Activated T-cell treated with anti-CD3 and anti-CD28 coated beads, Interleukin-2, amount 50 U/mL, for 4 hours (primary cell): ENCODE measurements at regions not wholly inside any gene's neighbourhood (a gene's known extent, or its start where the extent isn't known, plus 50 kb on each side); places are given as distances from the start of the nearest gene placed in this dataset.

Source experiments
- ATAC-seq, 2 donors: fragments of 200-7000 bp; cut with Tn5 transposase; one replicate each; pipeline ENCODE4 v1.10.0; 2021
- DNase-seq: peaks from one replicate; pipeline ENCODE4 v3.0.0-alpha.2; 2020
- H3K27me3 Mint-ChIP-seq: one replicate; pipeline ENCODE4 v1.8.0; 2021; ENCODE audit warnings: low read depth, mixed read lengths
- H3K36me3 Mint-ChIP-seq: one replicate; pipeline ENCODE4 v1.8.0; 2022; ENCODE audit warnings: mixed read lengths; ENCODE audit not compliant: insufficient read depth
- H3K4me1 Mint-ChIP-seq: one replicate; pipeline ENCODE4 v1.8.0; 2021; ENCODE audit warnings: low read depth, mixed read lengths
- H3K4me3 Mint-ChIP-seq: one replicate; pipeline ENCODE4 v1.8.0; 2021; ENCODE audit warnings: mild to moderate bottlenecking, moderate library complexity, mixed read lengths
- H3K9me3 Mint-ChIP-seq: one replicate; pipeline ENCODE4 v1.8.0; 2021; ENCODE audit warnings: mixed read lengths

GRCh38 chr18:14905350-14905749 is 157.4 kb downstream of the ANKRD30B start:
- DNase-seq (no peak), ATAC-seq (no peak)
- Mint-ChIP-seq H3K4me3 (no peak overlapping the region), H3K36me3 (no peaks in the 10 kb centered on the region), H3K27me3 (no peaks in the 10 kb centered on the region), H3K4me1 (no peaks in the 10 kb centered on the region), H3K9me3 (no peaks in the 10 kb centered on the region)

GRCh38 chr18:14905979-14906378 is 158.0 kb downstream of the ANKRD30B start:
- H3K27me3 Mint-ChIP-seq: no peaks in the 10 kb centered on the region
- DNase-seq: no peak
- no peaks in the 10 kb centered on the region for H3K9me3 Mint-ChIP-seq
- no peaks in the 10 kb centered on the region for H3K36me3 Mint-ChIP-seq
- H3K4me1 Mint-ChIP-seq: no peaks in the 10 kb centered on the region
- no peak overlapping the region for H3K4me3 Mint-ChIP-seq
- no peak for ATAC-seq

- DNase-seq (no peak), ATAC-seq (no peak)
- Mint-ChIP-seq H3K27me3 (no peaks in the 10 kb centered on the region), H3K4me1 (no peaks in the 10 kb centered on the region), H3K36me3 (no peaks in the 10 kb centered on the region), H3K9me3 (no peaks in the 10 kb centered on the region), H3K4me3 (no peak overlapping the region)
These were observed 159.4 kb downstream of the ANKRD30B start for GRCh38 chr18:14907420-14907819.

- no peaks in the 10 kb centered on the region for H3K4me1 Mint-ChIP-seq
- no peaks in the 10 kb centered on the region for H3K27me3 Mint-ChIP-seq
- no peaks in the 10 kb centered on the region for H3K36me3 Mint-ChIP-seq
- DNase-seq (no peak), ATAC-seq (no peak)
- H3K9me3 Mint-ChIP-seq: no peaks in the 10 kb centered on the region
- H3K4me3 Mint-ChIP-seq: no peak overlapping the region
These were observed 160.6 kb downstream of the ANKRD30B start for GRCh38 chr18:14908541-14908940.

GRCh38 chr18:14912967-14913366 is 165.0 kb downstream of the ANKRD30B start:
- H3K4me3 Mint-ChIP-seq: no peak overlapping the region
- no peaks in the 10 kb centered on the region for H3K9me3 Mint-ChIP-seq
- no peaks in the 10 kb centered on the region for H3K36me3 Mint-ChIP-seq
- DNase-seq: no peak
- no peaks in the 10 kb centered on the region for H3K27me3 Mint-ChIP-seq
- H3K4me1 Mint-ChIP-seq: no peaks in the 10 kb centered on the region
- no peak for ATAC-seq

GRCh38 chr18:14914121-14914520 is 166.1 kb downstream of the ANKRD30B start:
- no peaks in the 10 kb centered on the region for H3K4me1 Mint-ChIP-seq
- H3K27me3 Mint-ChIP-seq: no peaks in the 10 kb centered on the region
- ATAC-seq (no peak), DNase-seq (no peak)
- no peak overlapping the region for H3K4me3 Mint-ChIP-seq
- no peaks in the 10 kb centered on the region for H3K36me3 Mint-ChIP-seq
- no peaks in the 10 kb centered on the region for H3K9me3 Mint-ChIP-seq

- H3K4me3 Mint-ChIP-seq: no peak overlapping the region
- H3K36me3 Mint-ChIP-seq: no peaks in the 10 kb centered on the region
- no peak for ATAC-seq
- no peaks in the 10 kb centered on the region for H3K4me1 Mint-ChIP-seq
- H3K27me3 Mint-ChIP-seq: no peaks in the 10 kb centered on the region
- no peaks in the 10 kb centered on the region for H3K9me3 Mint-ChIP-seq
- no peak for DNase-seq
These were observed 166.8 kb downstream of the ANKRD30B start for GRCh38 chr18:14914771-14915170.

- no peak for ATAC-seq
- Mint-ChIP-seq H3K9me3 (no peaks in the 10 kb centered on the region), H3K4me3 (no peak overlapping the region), H3K27me3 (no peaks in the 10 kb centered on the region), H3K4me1 (no peaks in the 10 kb centered on the region), H3K36me3 (no peaks in the 10 kb centered on the region)
- DNase-seq: no peak
These were observed 168.2 kb downstream of the ANKRD30B start for GRCh38 chr18:14916181-14916580.

- ATAC-seq: no peak
- H3K27me3 Mint-ChIP-seq: no peaks in the 10 kb centered on the region
- H3K4me3 Mint-ChIP-seq: no peak overlapping the region
- no peaks in the 10 kb centered on the region for H3K9me3 Mint-ChIP-seq
- no peak for DNase-seq
- no peaks in the 10 kb centered on the region for H3K36me3 Mint-ChIP-seq
- no peaks in the 10 kb centered on the region for H3K4me1 Mint-ChIP-seq
These were observed 168.9 kb downstream of the ANKRD30B start for GRCh38 chr18:14916851-14917250.

- Mint-ChIP-seq H3K9me3 (no peaks in the 10 kb centered on the region), H3K4me3 (no peak overlapping the region), H3K27me3 (no peaks in the 10 kb centered on the region), H3K36me3 (no peaks in the 10 kb centered on the region), H3K4me1 (no peaks in the 10 kb centered on the region)
- DNase-seq (no peak), ATAC-seq (no peak)
These were observed 169.3 kb downstream of the ANKRD30B start for GRCh38 chr18:14917311-14917710.

- no peaks in the 10 kb centered on the region for H3K36me3 Mint-ChIP-seq
- H3K27me3 Mint-ChIP-seq: no peaks in the 10 kb centered on the region
- H3K4me1 Mint-ChIP-seq: no peaks in the 10 kb centered on the region
- H3K4me3 Mint-ChIP-seq: no peak overlapping the region
- DNase-seq (no peak), ATAC-seq (no peak)
- H3K9me3 Mint-ChIP-seq: no peaks in the 10 kb centered on the region
These were observed 171.7 kb downstream of the ANKRD30B start for GRCh38 chr18:14919666-14920065.

GRCh38 chr18:14921031-14921430 is 173.1 kb downstream of the ANKRD30B start:
- peaks cover 6% of the 10 kb centered on the region for H3K4me1 Mint-ChIP-seq
- no peaks in the 10 kb centered on the region for H3K9me3 Mint-ChIP-seq
- no peak for ATAC-seq
- no peaks in the 10 kb centered on the region for H3K36me3 Mint-ChIP-seq
- no peak for DNase-seq
- no peak overlapping the region for H3K4me3 Mint-ChIP-seq
- H3K27me3 Mint-ChIP-seq: no peaks in the 10 kb centered on the region

- Mint-ChIP-seq H3K4me1 (peaks cover 6% of the 10 kb centered on the region), H3K27me3 (no peaks in the 10 kb centered on the region), H3K36me3 (no peaks in the 10 kb centered on the region), H3K9me3 (no peaks in the 10 kb centered on the region), H3K4me3 (no peak overlapping the region)
- DNase-seq (no peak), ATAC-seq (no peak)
These were observed 173.6 kb downstream of the ANKRD30B start for GRCh38 chr18:14921547-14921946.

GRCh38 chr18:14922031-14922430 is 174.1 kb downstream of the ANKRD30B start:
- ATAC-seq (no peak), DNase-seq (no peak)
- H3K27me3 Mint-ChIP-seq: no peaks in the 10 kb centered on the region
- peaks cover 6% of the 10 kb centered on the region for H3K4me1 Mint-ChIP-seq
- no peaks in the 10 kb centered on the region for H3K9me3 Mint-ChIP-seq
- H3K36me3 Mint-ChIP-seq: no peaks in the 10 kb centered on the region
- H3K4me3 Mint-ChIP-seq: no peak overlapping the region

- H3K4me1 Mint-ChIP-seq: peaks cover 6% of the 10 kb centered on the region
- ATAC-seq (no peak), DNase-seq (no peak)
- H3K27me3 Mint-ChIP-seq: no peaks in the 10 kb centered on the region
- H3K4me3 Mint-ChIP-seq: no peak overlapping the region
- no peaks in the 10 kb centered on the region for H3K9me3 Mint-ChIP-seq
- no peaks in the 10 kb centered on the region for H3K36me3 Mint-ChIP-seq
These were observed 175.1 kb downstream of the ANKRD30B start for GRCh38 chr18:14922965-14923565.

- DNase-seq: no peak
- Mint-ChIP-seq H3K27me3 (no peaks in the 10 kb centered on the region), H3K4me1 (peaks cover 6% of the 10 kb centered on the region), H3K9me3 (no peaks in the 10 kb centered on the region), H3K4me3 (no peak overlapping the region), H3K36me3 (no peaks in the 10 kb centered on the region)
- no peak for ATAC-seq
These were observed 176.3 kb downstream of the ANKRD30B start for GRCh38 chr18:14924226-14924625.
